ENCODE measurements at regions not wholly inside any gene's neighbourhood (a gene's known extent, or its start where the extent isn't known, plus 50 kb on each side); places are given as distances from the start of the nearest gene placed in this dataset.

DNA sequence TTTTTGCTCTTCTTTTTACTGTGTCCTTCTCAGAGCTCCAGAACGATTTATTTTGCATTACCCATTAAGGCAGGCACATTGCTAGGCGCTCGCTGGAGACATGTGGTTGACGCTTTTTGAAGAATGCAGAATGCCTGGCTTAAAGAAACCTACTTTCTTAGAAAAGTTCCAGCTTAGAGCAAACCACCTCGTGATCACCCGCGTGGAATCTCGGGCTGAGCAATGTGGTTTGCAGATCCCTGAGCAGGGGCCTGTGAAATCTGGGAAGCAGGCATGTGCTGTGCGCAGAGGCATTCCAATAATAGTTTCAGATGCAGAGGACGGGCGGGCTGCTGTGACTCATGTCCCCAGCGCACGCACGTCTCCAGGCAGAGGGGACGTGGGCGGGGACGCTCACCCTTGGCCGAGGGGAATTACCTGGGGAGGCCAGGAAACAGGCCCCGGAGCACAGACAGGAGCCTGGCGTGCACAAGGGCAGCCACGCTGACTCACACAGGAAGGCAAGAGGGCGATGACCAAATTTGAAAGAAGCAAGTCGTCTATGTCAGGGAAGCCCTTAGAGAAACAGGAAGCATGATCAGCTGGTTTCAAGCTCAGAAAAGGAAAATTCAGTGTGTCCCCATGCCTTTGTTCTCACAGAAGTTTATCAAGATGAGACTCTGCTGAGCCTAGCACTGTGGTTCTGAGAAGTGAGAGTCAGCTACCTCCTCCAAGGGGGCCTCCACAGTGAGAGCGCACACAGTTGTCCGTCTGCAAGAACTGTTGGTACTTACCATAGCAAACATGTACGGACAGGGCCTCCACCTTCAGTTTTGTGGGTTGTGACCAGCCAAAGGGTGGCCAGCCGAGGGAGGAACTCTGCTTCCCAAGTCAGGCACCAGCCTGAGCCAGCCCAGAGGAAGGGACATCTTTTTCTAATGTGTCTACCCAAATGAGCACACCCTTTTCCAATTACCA, 218.6 kb downstream of the PIK3R1 start (continued):
- TF ChIP-seq, protein P1, sequence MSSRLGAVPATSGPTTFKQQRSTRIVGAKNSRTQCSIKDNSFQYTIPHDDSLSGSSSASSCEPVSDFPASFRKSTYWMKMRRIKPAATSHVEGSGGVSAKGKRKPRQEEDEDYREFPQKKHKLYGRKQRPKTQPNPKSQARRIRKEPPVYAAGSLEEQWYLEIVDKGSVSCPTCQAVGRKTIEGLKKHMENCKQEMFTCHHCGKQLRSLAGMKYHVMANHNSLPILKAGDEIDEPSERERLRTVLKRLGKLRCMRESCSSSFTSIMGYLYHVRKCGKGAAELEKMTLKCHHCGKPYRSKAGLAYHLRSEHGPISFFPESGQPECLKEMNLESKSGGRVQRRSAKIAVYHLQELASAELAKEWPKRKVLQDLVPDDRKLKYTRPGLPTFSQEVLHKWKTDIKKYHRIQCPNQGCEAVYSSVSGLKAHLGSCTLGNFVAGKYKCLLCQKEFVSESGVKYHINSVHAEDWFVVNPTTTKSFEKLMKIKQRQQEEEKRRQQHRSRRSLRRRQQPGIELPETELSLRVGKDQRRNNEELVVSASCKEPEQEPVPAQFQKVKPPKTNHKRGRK (CRISPR knock-in tag; IDR thresholded peaks at IDR 0.05) = no peak
- TF ChIP-seq ZNF30 (CRISPR knock-in tag; IDR thresholded peaks at IDR 0.05) (no peak), CHD2 (IDR thresholded peaks at IDR 0.05; ENCODE audit: low read depth, low read length) (no peak), ZNF720 (CRISPR knock-in tag; IDR thresholded peaks at IDR 0.05) (no peak), ZBTB7A (CRISPR knock-in tag; IDR thresholded peaks at IDR 0.05) (no peak), JARID2 (CRISPR knock-in tag; IDR thresholded peaks at IDR 0.05; ENCODE audit: insufficient replicate concordance) (no peak), ESRRA (CRISPR knock-in tag; IDR thresholded peaks at IDR 0.05; ENCODE audit: low read depth) (no peak), HDAC6 (IDR thresholded peaks at IDR 0.05; ENCODE audit: low read depth, low read length) (no peak), ISX (CRISPR knock-in tag; conservative IDR thresholded peaks at IDR 0.05) (no peak), SALL2 (CRISPR knock-in tag; IDR thresholded peaks at IDR 0.05) (no peak), PCBP2 (optimal IDR thresholded peaks at IDR 0.05; ENCODE audit: low read depth, low read length, poor library complexity, severe bottlenecking) (no peak), ZBTB1 (CRISPR knock-in tag; IDR thresholded peaks at IDR 0.05; ENCODE audit: borderline replicate concordance) (no peak), MAF1 (CRISPR knock-in tag; IDR thresholded peaks at IDR 0.05; ENCODE audit: borderline replicate concordance) (no peak), NR2F6 (IDR thresholded peaks at IDR 0.05) (no peak), NR2F6 (CRISPR knock-in tag; IDR thresholded peaks at IDR 0.05) (no peak), NFIB (CRISPR knock-in tag; IDR thresholded peaks at IDR 0.05; ENCODE audit: borderline replicate concordance) (no peak), ZNF556 (CRISPR knock-in tag; IDR thresholded peaks at IDR 0.05; ENCODE audit: borderline replicate concordance) (no peak), ZNF317 (CRISPR knock-in tag; IDR thresholded peaks at IDR 0.05) (0 out of 2 replicates have a peak, but pooled peaks have one; percentile 24), ZNF232 (CRISPR knock-in tag; IDR thresholded peaks at IDR 0.05; ENCODE audit: borderline replicate concordance) (0 out of 2 replicates have a peak, but pooled peaks have one; percentile 25), ZNF484 (CRISPR knock-in tag; IDR thresholded peaks at IDR 0.05; ENCODE audit: borderline replicate concordance, low read depth) (no peak), ZNF768 (CRISPR knock-in tag; IDR thresholded peaks at IDR 0.05) (no peak), TEAD2 (CRISPR knock-in tag; IDR thresholded peaks at IDR 0.05) (no peak), KLF11 (CRISPR knock-in tag; IDR thresholded peaks at IDR 0.05) (no peak), ETV5 (CRISPR knock-in tag; IDR thresholded peaks at IDR 0.05; ENCODE audit: borderline replicate concordance) (peak; percentile 75; the same call in 1 of the 2 replicates), ZNF598 (CRISPR knock-in tag; IDR thresholded peaks at IDR 0.05; ENCODE audit: borderline replicate concordance) (no peak), KMT2A (CRISPR knock-in tag; IDR thresholded peaks at IDR 0.05) (no peak), SMYD3 (CRISPR knock-in tag; IDR thresholded peaks at IDR 0.05) (no peak), ZNF562 (CRISPR knock-in tag; IDR thresholded peaks at IDR 0.05; ENCODE audit: borderline replicate concordance) (no peak), REXO4 (CRISPR knock-in tag; IDR thresholded peaks at IDR 0.05; ENCODE audit: borderline replicate concordance) (no peak)
- TF ChIP-seq, protein P2, sequence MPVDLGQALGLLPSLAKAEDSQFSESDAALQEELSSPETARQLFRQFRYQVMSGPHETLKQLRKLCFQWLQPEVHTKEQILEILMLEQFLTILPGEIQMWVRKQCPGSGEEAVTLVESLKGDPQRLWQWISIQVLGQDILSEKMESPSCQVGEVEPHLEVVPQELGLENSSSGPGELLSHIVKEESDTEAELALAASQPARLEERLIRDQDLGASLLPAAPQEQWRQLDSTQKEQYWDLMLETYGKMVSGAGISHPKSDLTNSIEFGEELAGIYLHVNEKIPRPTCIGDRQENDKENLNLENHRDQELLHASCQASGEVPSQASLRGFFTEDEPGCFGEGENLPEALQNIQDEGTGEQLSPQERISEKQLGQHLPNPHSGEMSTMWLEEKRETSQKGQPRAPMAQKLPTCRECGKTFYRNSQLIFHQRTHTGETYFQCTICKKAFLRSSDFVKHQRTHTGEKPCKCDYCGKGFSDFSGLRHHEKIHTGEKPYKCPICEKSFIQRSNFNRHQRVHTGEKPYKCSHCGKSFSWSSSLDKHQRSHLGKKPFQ (CRISPR knock-in tag; IDR thresholded peaks at IDR 0.05; ENCODE audit: insufficient replicate concordance) = peak; percentile 46

All from HepG2 (cell line).